NCI-H345 treated with DMSO at 0.1 percent for 48 hours (cell line): ENCODE measurements at regions not wholly inside any gene's neighbourhood (a gene's known extent, or its start where the extent isn't known, plus 50 kb on each side); places are given as distances from the start of the nearest gene placed in this dataset.

Source experiments
- DNase-seq: peaks from one replicate; lab custom pipeline; 2025; ENCODE audit not compliant: unreplicated experiment; lab: John Stamatoyannopoulos, UW

DNA sequence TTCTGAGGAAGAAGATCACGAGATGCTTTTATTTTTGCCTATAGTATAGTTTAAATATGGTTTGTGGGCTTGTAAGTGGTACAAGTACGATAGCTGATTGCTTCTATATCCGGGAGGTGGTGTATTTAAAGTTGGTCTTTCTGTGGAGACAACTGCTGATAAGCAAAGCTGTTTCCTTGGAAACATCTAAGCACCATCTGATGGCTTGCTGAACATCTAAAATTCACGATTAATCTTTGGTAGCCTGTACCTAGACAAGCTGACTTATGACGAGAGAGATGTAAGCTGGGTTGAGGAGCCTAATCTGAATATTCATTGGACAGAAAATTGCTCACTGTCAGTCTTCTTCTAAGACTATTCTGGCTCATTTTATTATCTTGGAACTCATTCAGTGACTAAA lies 74.6 kb upstream of the NWD2 start:
- DNase-seq = no peak

DNA sequence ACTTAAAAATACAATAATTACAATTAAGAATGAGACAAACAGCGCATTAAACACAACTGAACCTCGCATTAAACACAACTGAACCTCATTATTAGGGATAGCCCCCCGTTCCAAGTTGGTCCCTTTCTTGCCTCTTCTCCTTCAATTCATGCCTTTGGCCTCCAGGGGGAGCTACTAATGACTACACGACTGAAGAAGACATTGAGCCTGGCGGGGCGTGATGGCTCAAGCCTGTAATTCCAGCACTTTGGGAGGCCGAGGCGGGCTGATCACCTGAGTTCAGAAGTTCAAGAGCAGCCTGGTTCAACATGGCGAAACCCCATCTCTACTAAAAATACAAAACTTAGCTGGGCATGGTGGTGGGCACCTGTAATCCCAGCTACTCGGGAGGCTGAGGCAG lies 56.4 kb upstream of the NWD2 start:
- no peak for DNase-seq
